HCT116 (cell line): ENCODE measurements at regions not wholly inside any gene's neighbourhood (a gene's known extent, or its start where the extent isn't known, plus 50 kb on each side); places are given as distances from the start of the nearest gene placed in this dataset.

Experiments used
- ATAC-seq: fragments of 200-7000 bp; cut with Tn5 transposase; 2 replicates; pipeline ENCODE4 v1.9.1; 2020; ENCODE audit warnings: mild to moderate bottlenecking, moderate library complexity
- BruUV-seq: library from RNA; stranded (reverse); fragments of 400-500 nt; replicated peaks from 2 replicates; lab custom pipeline; 2021; lab: Mats Ljungman, UMichigan
- CTCF ChIA-PET: fragments of 300-600 bp; sonication (Branson Sonifier 250); formaldehyde crosslinking; loops from one replicate; lab custom pipeline; 2021; ENCODE audit warnings: antibody characterized with exemption; lab: Charles Lee
- POLR2A ChIA-PET: fragments of 300-600, 350-600 bp; sonication (Branson Sonifier 250); formaldehyde crosslinking; loops from one replicate; lab custom pipeline; 2021; ENCODE audit warnings: antibody characterized with exemption; lab: Charles Lee
- RAD21 ChIA-PET, 2 experiments: fragments of 300-600 bp; sonication (Branson Sonifier 250); formaldehyde crosslinking; loops; one replicate each; lab custom pipeline; 2023; ENCODE audit warnings: low total read pairs in 2 of 2; ENCODE audit not compliant: uncharacterized antibody in 2 of 2, unreplicated experiment in 2 of 2, low non-redundant PET in 1 of 2; lab: Charles Lee
- DNase-seq: peaks from one replicate; pipeline ENCODE4 v3.0.0-alpha.2; 2010; ENCODE audit warnings: low read depth, low spot score
- H2AFZ ChIP-seq: fragments of 200-600 bp; shearing (Covaris generic), sonication (generic); 2 replicates; pipeline ENCODE4 v1.6.1; 2017; ENCODE audit warnings: low read depth, mixed run types, mixed read lengths, antibody characterized with exemption, low read length; ENCODE audit not compliant: poor library complexity, severe bottlenecking
- H3K27ac ChIP-seq: 2 replicates; pipeline ENCODE4 v1.5.1; 2012; ENCODE audit warnings: low read depth, low read length
- H3K27me3 ChIP-seq: fragments of 200-600 bp; sonication (generic); 2 replicates; pipeline ENCODE4 v1.6.1; 2016; ENCODE audit warnings: mixed run types, low read length, mixed read lengths; ENCODE audit not compliant: insufficient read depth
- H3K36me3 ChIP-seq, 2 experiments: fragments of 200-500 bp in 1 of 2; fragments of 200-600 bp in 1 of 2; sonication (Bioruptor generic) in 1 of 2; sonication (generic) in 1 of 2; 2 replicates each; pipeline versions ENCODE4 v1.5.1 to v1.6.1; 2014 to 2016; ENCODE audit warnings: low read length in 2 of 2, inconsistent platforms in 1 of 2, mixed read lengths in 1 of 2, mixed run types in 1 of 2; ENCODE audit not compliant: insufficient read depth in 2 of 2, control insufficient read depth in 1 of 2
- H3K4me1 ChIP-seq, 2 experiments: fragments of 200-600 bp in 1 of 2; sonication (generic) in 1 of 2; 2 replicates each; pipeline versions ENCODE4 v1.5.1 to v1.6.1; 2012 to 2017; ENCODE audit warnings: low read length in 2 of 2, inconsistent platforms in 1 of 2, mild to moderate bottlenecking in 1 of 2, mixed read lengths in 1 of 2, mixed run types in 1 of 2, moderate library complexity in 1 of 2; ENCODE audit not compliant: insufficient read depth in 2 of 2, control insufficient read depth in 1 of 2
- H3K4me2 ChIP-seq: fragments of 200-600 bp; sonication (generic); 2 replicates; pipeline ENCODE4 v1.6.1; 2017; ENCODE audit warnings: mixed run types, low read length, mixed read lengths
- H3K4me3 ChIP-seq, 2 experiments: fragments of 200-600 bp in 1 of 2; sonication (generic) in 1 of 2; replicated peaks in 1 of 2; 2 replicates each; pipeline ENCODE4 v1.5.1; 2011 to 2016; ENCODE audit warnings: low read length in 2 of 2, control low read depth in 1 of 2, low read depth in 1 of 2, mild to moderate bottlenecking in 1 of 2, mixed read lengths in 1 of 2, mixed run types in 1 of 2
- H3K79me2 ChIP-seq: fragments of 200-600 bp; sonication (generic); 2 replicates; pipeline ENCODE4 v1.6.1; 2017; ENCODE audit warnings: mild to moderate bottlenecking, mixed run types, low read length, moderate library complexity, mixed read lengths; ENCODE audit not compliant: insufficient read depth
- H3K9ac ChIP-seq: fragments of 200-600 bp; sonication (generic); 2 replicates; pipeline ENCODE4 v1.6.1; 2016; ENCODE audit warnings: low read length, mixed read lengths
- H3K9me2 ChIP-seq: fragments of 200-600 bp; sonication (generic), shearing (Covaris generic); 2 replicates; pipeline ENCODE4 v1.6.1; 2017; ENCODE audit warnings: mixed run types, mild to moderate bottlenecking, moderate library complexity; ENCODE audit not compliant: insufficient read depth
- H3K9me3 ChIP-seq, 2 experiments: fragments of 200-500 bp in 1 of 2; fragments of 200-600 bp in 1 of 2; sonication (Bioruptor generic) in 1 of 2; sonication (generic) in 1 of 2; 2 replicates each; pipeline ENCODE4 v1.6.1; 2014 to 2017; ENCODE audit warnings: low read length in 2 of 2, mixed read lengths in 2 of 2, inconsistent platforms in 1 of 2, low read depth in 1 of 2, mild to moderate bottlenecking in 1 of 2, mixed run types in 1 of 2, moderate library complexity in 1 of 2; ENCODE audit not compliant: control insufficient read depth in 1 of 2, insufficient read depth in 1 of 2
- H4K20me1 ChIP-seq: fragments of 200-600 bp; sonication (generic), shearing (Covaris generic); 2 replicates; pipeline ENCODE4 v1.6.1; 2017; ENCODE audit warnings: mixed run types, mild to moderate bottlenecking, moderate library complexity; ENCODE audit not compliant: insufficient read depth
- ATF3 ChIP-seq: IDR thresholded peaks from 2 replicates; pipeline ENCODE4 v1.6.1; 2012
- CEBPB ChIP-seq: IDR thresholded peaks from 2 replicates; pipeline ENCODE4 v1.6.1; 2012; ENCODE audit warnings: low read depth
- EGR1 ChIP-seq: IDR thresholded peaks from 2 replicates; pipeline ENCODE4 v1.6.1; 2012; ENCODE audit warnings: low read depth
- ELF1 ChIP-seq: IDR thresholded peaks from 2 replicates; pipeline ENCODE4 v1.6.1; 2012; ENCODE audit warnings: low read depth, borderline replicate concordance
- EZH2 ChIP-seq: fragments of 200-600 bp; sonication (generic); IDR thresholded peaks from 2 replicates; pipeline ENCODE4 v1.6.1; 2017; ENCODE audit warnings: antibody characterized with exemption, mixed run types
- EZH2phosphoT487 ChIP-seq: fragments of 200-600 bp; IDR thresholded peaks from 2 replicates; pipeline ENCODE4 v1.6.1; 2018; ENCODE audit warnings: antibody characterized with exemption, borderline replicate concordance
- FOSL1 ChIP-seq: IDR thresholded peaks from 2 replicates; pipeline ENCODE4 v1.6.1; 2012; ENCODE audit warnings: low read depth
- JUND ChIP-seq: IDR thresholded peaks from 2 replicates; pipeline ENCODE4 v1.6.1; 2012
- MAX ChIP-seq: IDR thresholded peaks from 2 replicates; pipeline ENCODE4 v1.6.1; 2012
- POLR2A ChIP-seq: IDR thresholded peaks from 2 replicates; pipeline ENCODE4 v1.7.0; 2011; ENCODE audit warnings: borderline replicate concordance; ENCODE audit not compliant: insufficient read depth, insufficient read length; ENCODE audit errors: extremely low read depth
- POLR2AphosphoS5 ChIP-seq: IDR thresholded peaks from 2 replicates; pipeline ENCODE4 v1.6.1; 2011; ENCODE audit warnings: mild to moderate bottlenecking, low read depth, low read length, moderate library complexity
- RAD21 ChIP-seq: IDR thresholded peaks from 2 replicates; pipeline ENCODE4 v1.6.1; 2012; ENCODE audit warnings: low read depth, mild to moderate bottlenecking
- REST ChIP-seq: IDR thresholded peaks from 2 replicates; pipeline ENCODE4 v1.6.1; 2012; ENCODE audit warnings: low read depth
- SIN3A ChIP-seq: IDR thresholded peaks from 2 replicates; pipeline ENCODE4 v1.6.1; 2012; ENCODE audit warnings: low read depth
- SRF ChIP-seq: IDR thresholded peaks from 2 replicates; pipeline ENCODE4 v1.6.1; 2012; ENCODE audit warnings: low read depth
- TCF7L2 ChIP-seq: IDR thresholded peaks from 2 replicates; pipeline ENCODE4 v1.7.0; 2011; ENCODE audit warnings: borderline replicate concordance, inconsistent platforms; ENCODE audit not compliant: insufficient read depth, insufficient read length; ENCODE audit errors: extremely low read depth
- YY1 ChIP-seq: IDR thresholded peaks from 2 replicates; pipeline ENCODE4 v1.6.1; 2011; ENCODE audit warnings: low read length, low read depth, moderate library complexity, mild to moderate bottlenecking; ENCODE audit not compliant: insufficient replicate concordance; ENCODE audit errors: extremely low read depth
- ZBTB33 ChIP-seq: IDR thresholded peaks from 2 replicates; pipeline ENCODE4 v1.6.1; 2011; ENCODE audit warnings: mild to moderate bottlenecking, low read length, moderate library complexity; ENCODE audit not compliant: insufficient replicate concordance; ENCODE audit errors: extremely low read depth
- ZFX ChIP-seq: fragments of 450-650 bp; IDR thresholded peaks from 2 replicates; pipeline ENCODE4 v1.6.1; 2017
- intact Hi-C: fragments of 100-400 bp; cut with micrococcal nuclease; formaldehyde crosslinking; loops from 2 replicates; pipeline ENCODE4 v1.10.0; 2022

GRCh38 chr2:37571587-37572136 is 99.8 kb downstream of the CDC42EP3 start:
- H3K4me2 ChIP-seq = no peak overlapping the region
- no peak overlapping the region for H3K4me3 ChIP-seq
- DNase-seq (no peak), ATAC-seq (no peak)
- H3K27ac ChIP-seq = no peak overlapping the region
- peaks cover 0 to 12% of the 10 kb centered on the region in 2 experiments; a peak in 1 of 4 replicates for H3K4me1 ChIP-seq
- intact Hi-C loops = loop anchor here (10.0 kb wide), 1 partner anchor 157 kb away; no protein-coding TSS in a partner anchor
- BruUV-seq = no TSS peak
- no peak overlapping the region for H2AFZ ChIP-seq
- no peak overlapping the region for H3K9ac ChIP-seq
- CTCF ChIA-PET = no interaction called here
- H4K20me1 ChIP-seq = no peaks in the 10 kb centered on the region
- no peaks in the 10 kb centered on the region for H3K9me2 ChIP-seq
- no peak for TF ChIP-seq ELF1
- TF ChIP-seq REST = no peak
- TF ChIP-seq JUND = no peak
- TF ChIP-seq EZH2phosphoT487 = no peak
- TF ChIP-seq MAX = no peak
- TF ChIP-seq SIN3A = no peak
- no peak for TF ChIP-seq ATF3
- no peak for TF ChIP-seq ZFX
- no peak for TF ChIP-seq CEBPB
- TF ChIP-seq RAD21 = no peak
- TF ChIP-seq YY1 = no peak
- no peak for TF ChIP-seq SRF
- no peak for TF ChIP-seq EGR1
- TF ChIP-seq TCF7L2 = no peak
- no peak for TF ChIP-seq ZBTB33
- TF ChIP-seq EZH2 = no peak
- TF ChIP-seq POLR2A = no peak
- TF ChIP-seq FOSL1 = no peak
- no peak for TF ChIP-seq POLR2AphosphoS5
- no peaks in the 10 kb centered on the region for H3K9me3 ChIP-seq
- POLR2A ChIA-PET = no interaction called here
- RAD21 ChIA-PET = no interaction called here
- H3K27me3 ChIP-seq = no peaks in the 10 kb centered on the region
- H3K36me3 ChIP-seq = no peaks in the 10 kb centered on the region
- no peaks in the 10 kb centered on the region for H3K79me2 ChIP-seq
